NT2/D1 (cell line): ENCODE measurements at regions not wholly inside any gene's neighbourhood (a gene's known extent, or its start where the extent isn't known, plus 50 kb on each side); places are given as distances from the start of the nearest gene placed in this dataset.

Experiments used
- DNase-seq: peaks from one replicate; pipeline ENCODE4 v3.0.0-alpha.2; 2011; ENCODE audit warnings: low read depth, low spot score
- H3K27me3 ChIP-seq: 2 replicates; pipeline ENCODE4 v1.6.0; 2011; ENCODE audit warnings: mild to moderate bottlenecking; ENCODE audit not compliant: insufficient read length, insufficient read depth
- H3K36me3 ChIP-seq: 2 replicates; pipeline ENCODE4 v1.6.1; 2011; ENCODE audit warnings: mild to moderate bottlenecking, low read length, mixed read lengths; ENCODE audit not compliant: insufficient read depth, insufficient read length
- H3K4me1 ChIP-seq: 2 replicates; pipeline ENCODE4 v1.5.1; 2011; ENCODE audit not compliant: insufficient read depth, insufficient read length
- H3K4me3 ChIP-seq: 2 replicates; pipeline ENCODE4 v1.5.1; 2011; ENCODE audit warnings: low read depth; ENCODE audit not compliant: insufficient read length
- H3K9ac ChIP-seq: 2 replicates; pipeline ENCODE4 v1.6.0; 2011; ENCODE audit warnings: low read depth; ENCODE audit not compliant: insufficient read length
- H3K9me3 ChIP-seq: 2 replicates; pipeline ENCODE4 v1.5.1; 2011; ENCODE audit warnings: mild to moderate bottlenecking, low read length; ENCODE audit not compliant: insufficient read depth
- SUZ12 ChIP-seq: IDR thresholded peaks from 2 replicates; pipeline ENCODE4 v1.6.1; 2011; ENCODE audit not compliant: insufficient read length, insufficient read depth; ENCODE audit errors: extremely low read depth
- YY1 ChIP-seq: IDR thresholded peaks from 2 replicates; pipeline ENCODE4 v1.6.1; 2011; ENCODE audit not compliant: insufficient read length, insufficient read depth
- ZNF274 ChIP-seq: IDR thresholded peaks from 2 replicates; pipeline ENCODE4 v1.6.1; 2011; ENCODE audit warnings: mild to moderate bottlenecking, low read depth, low read length

- Histone ChIP-seq H3K27me3 (no peaks in the 10 kb centered on the region), H3K36me3 (no peaks in the 10 kb centered on the region), H3K4me1 (no peaks in the 10 kb centered on the region), H3K9me3 (no peaks in the 10 kb centered on the region), H3K4me3 (no peak overlapping the region), H3K9ac (no peak overlapping the region)
- DNase-seq = no peak
- TF ChIP-seq YY1 = no peak
- no peak for TF ChIP-seq ZNF274
- TF ChIP-seq SUZ12 = no peak
Observed at GRCh38 chr2:34901739-34902138, 1302.6 kb upstream of the FAM98A start.

- Histone ChIP-seq H3K4me3 (no peak overlapping the region), H3K9ac (no peak overlapping the region)
Observed at GRCh38 chr2:34899079-34899478, 1300.0 kb upstream of the FAM98A start.

GRCh38 chr2:34892766-34893165 is 1293.7 kb upstream of the FAM98A start:
- no peak for DNase-seq
- no peaks in the 10 kb centered on the region for H3K9me3 ChIP-seq
- no peaks in the 10 kb centered on the region for H3K4me1 ChIP-seq
- no peak overlapping the region for H3K9ac ChIP-seq
- no peaks in the 10 kb centered on the region for H3K36me3 ChIP-seq
- no peak overlapping the region for H3K4me3 ChIP-seq
- H3K27me3 ChIP-seq = no peaks in the 10 kb centered on the region
- TF ChIP-seq SUZ12 (no peak), ZNF274 (no peak), YY1 (no peak)

More at GRCh38 chr2:34899079-34899478, 1300.0 kb upstream of the FAM98A start:
- TF ChIP-seq ZNF274 (no peak), SUZ12 (no peak), YY1 (no peak)
- no peaks in the 10 kb centered on the region for H3K9me3 ChIP-seq
- H3K36me3 ChIP-seq = no peaks in the 10 kb centered on the region
- no peak for DNase-seq
- H3K4me1 ChIP-seq = no peaks in the 10 kb centered on the region
- no peaks in the 10 kb centered on the region for H3K27me3 ChIP-seq

GRCh38 chr2:34892256-34892655 is 1293.2 kb upstream of the FAM98A start:
- no peak for DNase-seq
- no peak overlapping the region for H3K9ac ChIP-seq
- H3K4me1 ChIP-seq = no peaks in the 10 kb centered on the region
- no peak for TF ChIP-seq SUZ12
- H3K27me3 ChIP-seq = no peaks in the 10 kb centered on the region
- no peaks in the 10 kb centered on the region for H3K36me3 ChIP-seq
- H3K9me3 ChIP-seq = no peaks in the 10 kb centered on the region
- H3K4me3 ChIP-seq = no peak overlapping the region

GRCh38 chr2:34875091-34875745 is 1276.1 kb upstream of the FAM98A start:
- no peak for DNase-seq
- Histone ChIP-seq H3K4me1 (no peaks in the 10 kb centered on the region), H3K36me3 (no peaks in the 10 kb centered on the region), H3K9me3 (no peaks in the 10 kb centered on the region), H3K9ac (no peak overlapping the region), H3K4me3 (no peak overlapping the region), H3K27me3 (no peaks in the 10 kb centered on the region)
- TF ChIP-seq YY1 (no peak), ZNF274 (no peak), SUZ12 (no peak)

- no peaks in the 10 kb centered on the region for H3K9me3 ChIP-seq
- no peak overlapping the region for H3K4me3 ChIP-seq
- H3K4me1 ChIP-seq = no peaks in the 10 kb centered on the region
- H3K36me3 ChIP-seq = no peaks in the 10 kb centered on the region
- H3K27me3 ChIP-seq = no peaks in the 10 kb centered on the region
- no peak overlapping the region for H3K9ac ChIP-seq
- no peak for DNase-seq
- TF ChIP-seq ZNF274 (no peak), SUZ12 (no peak), YY1 (no peak)
Observed at GRCh38 chr2:34853646-34854045, 1254.5 kb upstream of the FAM98A start.

- Histone ChIP-seq H3K4me3 (no peak overlapping the region), H3K9me3 (no peaks in the 10 kb centered on the region), H3K4me1 (no peaks in the 10 kb centered on the region), H3K27me3 (no peaks in the 10 kb centered on the region), H3K9ac (no peak overlapping the region), H3K36me3 (no peaks in the 10 kb centered on the region)
- DNase-seq = no peak
- no peak for TF ChIP-seq ZNF274
- TF ChIP-seq SUZ12 = no peak
- no peak for TF ChIP-seq YY1
Observed at GRCh38 chr2:34851804-34852203, 1252.7 kb upstream of the FAM98A start.
